GM18858 (cell line): ENCODE measurements at regions not wholly inside any gene's neighbourhood (a gene's known extent, or its start where the extent isn't known, plus 50 kb on each side); places are given as distances from the start of the nearest gene placed in this dataset.

Experiments used
- ATAC-seq: cut with Tn5 transposase; IDR thresholded peaks from one replicate; pipeline ENCODE4 v1.9.1; 2021; ENCODE audit not compliant: unreplicated experiment

GRCh38 chr5:174398171-174398570 lies 326.2 kb upstream of the MSX2 start:
- ATAC-seq: no peak

GRCh38 chr5:174399411-174399810 lies 325.0 kb upstream of the MSX2 start:
- ATAC-seq: no peak

- no peak for ATAC-seq
Observed at GRCh38 chr5:174400461-174400860, 323.9 kb upstream of the MSX2 start.

GRCh38 chr5:174401793-174402192 lies 322.6 kb upstream of the MSX2 start:
- no peak for ATAC-seq

- ATAC-seq: no peak
Observed at GRCh38 chr5:174402222-174402812, 322.1 kb upstream of the MSX2 start.

GRCh38 chr5:174404848-174405247 lies 319.5 kb upstream of the MSX2 start:
- ATAC-seq: no peak

- no peak for ATAC-seq
Observed at GRCh38 chr5:174409070-174409469, 315.3 kb upstream of the MSX2 start.

- ATAC-seq: no peak
Observed at GRCh38 chr5:174409971-174410370, 314.4 kb upstream of the MSX2 start.

GRCh38 chr5:174410716-174411478 lies 313.5 kb upstream of the MSX2 start:
- no peak for ATAC-seq

GRCh38 chr5:174411479-174411819 lies 312.9 kb upstream of the MSX2 start:
- no peak for ATAC-seq

GRCh38 chr5:174412374-174412773 lies 312.0 kb upstream of the MSX2 start:
- ATAC-seq: no peak

GRCh38 chr5:174412941-174413340 lies 311.4 kb upstream of the MSX2 start:
- no peak for ATAC-seq

- ATAC-seq: no peak
Observed at GRCh38 chr5:174413567-174414314, 310.6 kb upstream of the MSX2 start.

- no peak for ATAC-seq
Observed at GRCh38 chr5:174414315-174414710, 310.1 kb upstream of the MSX2 start.

- no peak for ATAC-seq
Observed at GRCh38 chr5:174418809-174419539, 305.4 kb upstream of the MSX2 start.

GRCh38 chr5:174419540-174420132 lies 304.7 kb upstream of the MSX2 start:
- no peak for ATAC-seq

- no peak for ATAC-seq
Observed at GRCh38 chr5:174420651-174421407, 303.6 kb upstream of the MSX2 start.

GRCh38 chr5:174421408-174421805 lies 303.0 kb upstream of the MSX2 start:
- no peak for ATAC-seq

- no peak for ATAC-seq
Observed at GRCh38 chr5:174423558-174423957, 300.8 kb upstream of the MSX2 start.
